ENCODE measurements at regions not wholly inside any gene's neighbourhood (a gene's known extent, or its start where the extent isn't known, plus 50 kb on each side); places are given as distances from the start of the nearest gene placed in this dataset.

- Histone ChIP-seq H2AFZ (ENCODE audit: low read length) (no peak overlapping the region), H3K36me3 (ENCODE audit: insufficient read depth, low read length) (no peaks in the 10 kb centered on the region), H3K27me3 (ENCODE audit: insufficient read depth, low read length, poor library complexity, severe bottlenecking) (no peaks in the 10 kb centered on the region), H3K4me3 (ENCODE audit: low read length, poor library complexity, severe bottlenecking) (no peak overlapping the region), H3K9ac (ENCODE audit: low read depth, low read length, poor library complexity, severe bottlenecking) (no peak overlapping the region), H3K9me2 (replicated peaks; ENCODE audit: low read depth, low read length) (no peaks in the 10 kb centered on the region), H3F3A (ENCODE audit: low read depth) (no peaks in the 10 kb centered on the region), H4K20me1 (ENCODE audit: insufficient read depth, low read length, poor library complexity, severe bottlenecking) (no peaks in the 10 kb centered on the region), H3K79me2 (ENCODE audit: insufficient read depth, low read length) (no peaks in the 10 kb centered on the region), H3K4me1 (ENCODE audit: insufficient read depth, low read length, poor library complexity, severe bottlenecking) (no peaks in the 10 kb centered on the region), H3K9me3 (ENCODE audit: insufficient read depth, low read depth, low read length) (no peaks in the 10 kb centered on the region; the same call in 1 of the 2 replicates), H3K4me2 (ENCODE audit: low read depth, low read length, poor library complexity, severe bottlenecking) (no peak overlapping the region)
- TF ChIP-seq, protein P1, sequence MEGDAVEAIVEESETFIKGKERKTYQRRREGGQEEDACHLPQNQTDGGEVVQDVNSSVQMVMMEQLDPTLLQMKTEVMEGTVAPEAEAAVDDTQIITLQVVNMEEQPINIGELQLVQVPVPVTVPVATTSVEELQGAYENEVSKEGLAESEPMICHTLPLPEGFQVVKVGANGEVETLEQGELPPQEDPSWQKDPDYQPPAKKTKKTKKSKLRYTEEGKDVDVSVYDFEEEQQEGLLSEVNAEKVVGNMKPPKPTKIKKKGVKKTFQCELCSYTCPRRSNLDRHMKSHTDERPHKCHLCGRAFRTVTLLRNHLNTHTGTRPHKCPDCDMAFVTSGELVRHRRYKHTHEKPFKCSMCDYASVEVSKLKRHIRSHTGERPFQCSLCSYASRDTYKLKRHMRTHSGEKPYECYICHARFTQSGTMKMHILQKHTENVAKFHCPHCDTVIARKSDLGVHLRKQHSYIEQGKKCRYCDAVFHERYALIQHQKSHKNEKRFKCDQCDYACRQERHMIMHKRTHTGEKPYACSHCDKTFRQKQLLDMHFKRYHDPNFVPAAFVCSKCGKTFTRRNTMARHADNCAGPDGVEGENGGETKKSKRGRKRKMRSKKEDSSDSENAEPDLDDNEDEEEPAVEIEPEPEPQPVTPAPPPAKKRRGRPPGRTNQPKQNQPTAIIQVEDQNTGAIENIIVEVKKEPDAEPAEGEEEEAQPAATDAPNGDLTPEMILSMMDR (conservative IDR thresholded peaks at IDR 0.05; ENCODE audit: low read length): no peak
- no peak for TF ChIP-seq EZH2phosphoT487 (IDR thresholded peaks at IDR 0.05; ENCODE audit: borderline replicate concordance)
These were observed 83.2 kb upstream of the ZNF479 start for GRCh38 chr7:57215423-57215822.

DNA sequence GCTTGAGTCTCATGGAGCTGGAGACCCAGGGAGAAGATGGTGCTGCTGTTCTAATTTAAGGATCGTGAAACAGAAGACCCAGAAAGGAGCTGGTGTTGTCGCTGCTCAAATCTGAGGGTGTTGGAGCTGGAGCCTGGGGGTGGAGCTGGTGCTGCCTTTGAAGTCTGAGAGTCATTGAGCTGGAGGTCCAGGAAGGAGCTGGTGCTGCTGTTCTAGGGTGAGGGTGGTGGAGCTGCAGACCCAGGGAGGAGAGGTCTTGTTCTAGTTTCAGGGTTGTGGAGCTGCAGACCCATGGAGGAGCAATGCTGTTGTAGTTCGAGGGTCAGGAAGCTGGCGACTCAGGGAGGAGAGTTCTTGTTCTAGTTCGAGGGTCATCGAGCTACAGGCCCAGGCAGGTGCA is 84.1 kb upstream of the ZNF479 start:
- Histone ChIP-seq H3K9ac (ENCODE audit: low read depth, low read length, poor library complexity, severe bottlenecking) (no peak overlapping the region), H3K4me3 (ENCODE audit: low read length, poor library complexity, severe bottlenecking) (no peak overlapping the region), H3K4me1 (ENCODE audit: insufficient read depth, low read length, poor library complexity, severe bottlenecking) (no peaks in the 10 kb centered on the region), H2AFZ (ENCODE audit: low read length) (no peak overlapping the region), H3F3A (ENCODE audit: low read depth) (no peaks in the 10 kb centered on the region), H3K4me2 (ENCODE audit: low read depth, low read length, poor library complexity, severe bottlenecking) (no peak overlapping the region), H3K27me3 (ENCODE audit: insufficient read depth, low read length, poor library complexity, severe bottlenecking) (no peaks in the 10 kb centered on the region), H3K79me2 (ENCODE audit: insufficient read depth, low read length) (no peaks in the 10 kb centered on the region), H4K20me1 (ENCODE audit: insufficient read depth, low read length, poor library complexity, severe bottlenecking) (no peaks in the 10 kb centered on the region), H3K9me3 (ENCODE audit: insufficient read depth, low read depth, low read length) (no peaks in the 10 kb centered on the region; the same call in 1 of the 2 replicates), H3K9me2 (replicated peaks; ENCODE audit: low read depth, low read length) (no peaks in the 10 kb centered on the region), H3K36me3 (ENCODE audit: insufficient read depth, low read length) (no peaks in the 10 kb centered on the region)
- TF ChIP-seq, protein P1 (conservative IDR thresholded peaks at IDR 0.05; ENCODE audit: low read length): no peak
- TF ChIP-seq EZH2phosphoT487 (IDR thresholded peaks at IDR 0.05; ENCODE audit: borderline replicate concordance): no peak

DNA sequence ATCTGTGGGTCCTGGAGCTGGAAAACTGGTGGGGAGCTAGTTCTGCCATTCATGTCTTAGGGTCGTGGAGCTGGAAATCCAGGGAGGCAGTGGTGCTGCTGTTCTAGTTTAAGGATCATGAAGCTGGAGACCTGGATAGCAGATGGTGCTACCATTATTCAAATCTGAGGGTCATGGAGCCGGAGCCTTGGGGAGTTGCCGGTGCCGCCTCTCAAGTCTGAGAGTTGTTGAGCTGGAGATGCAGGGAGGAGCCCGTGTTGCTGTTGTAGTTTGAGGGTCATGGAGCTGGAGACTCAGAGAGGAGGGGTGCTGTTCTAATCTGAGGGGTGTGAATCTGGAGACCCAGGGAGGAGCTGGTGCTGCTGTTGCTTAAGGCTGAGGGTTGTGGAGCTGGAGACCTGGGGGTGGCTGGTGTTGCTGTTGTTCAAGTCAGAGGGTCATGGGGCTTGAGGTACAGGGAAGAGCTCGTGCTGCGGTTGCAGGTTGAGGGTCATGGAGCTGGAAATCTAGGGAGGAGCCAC is 86.0 kb upstream of the ZNF479 start:
- Histone ChIP-seq H3K9me3 (ENCODE audit: insufficient read depth, low read depth, low read length) (no peaks in the 10 kb centered on the region; the same call in 1 of the 2 replicates), H3K79me2 (ENCODE audit: insufficient read depth, low read length) (no peaks in the 10 kb centered on the region), H3K4me1 (ENCODE audit: insufficient read depth, low read length, poor library complexity, severe bottlenecking) (no peaks in the 10 kb centered on the region), H4K20me1 (ENCODE audit: insufficient read depth, low read length, poor library complexity, severe bottlenecking) (no peaks in the 10 kb centered on the region), H3K9ac (ENCODE audit: low read depth, low read length, poor library complexity, severe bottlenecking) (no peak overlapping the region), H3F3A (ENCODE audit: low read depth) (no peaks in the 10 kb centered on the region), H3K9me2 (replicated peaks; ENCODE audit: low read depth, low read length) (no peaks in the 10 kb centered on the region), H3K4me3 (ENCODE audit: low read length, poor library complexity, severe bottlenecking) (no peak overlapping the region), H3K36me3 (ENCODE audit: insufficient read depth, low read length) (no peaks in the 10 kb centered on the region), H2AFZ (ENCODE audit: low read length) (no peak overlapping the region), H3K4me2 (ENCODE audit: low read depth, low read length, poor library complexity, severe bottlenecking) (no peak overlapping the region), H3K27me3 (ENCODE audit: insufficient read depth, low read length, poor library complexity, severe bottlenecking) (no peaks in the 10 kb centered on the region)
- no peak for TF ChIP-seq EZH2phosphoT487 (IDR thresholded peaks at IDR 0.05; ENCODE audit: borderline replicate concordance)
- TF ChIP-seq, protein P1 (conservative IDR thresholded peaks at IDR 0.05; ENCODE audit: low read length): no peak

All from Loucy (cell line).